ENCODE measurements at regions not wholly inside any gene's neighbourhood (a gene's known extent, or its start where the extent isn't known, plus 50 kb on each side); places are given as distances from the start of the nearest gene placed in this dataset.

GRCh38 chr1:30372792-30373433, 350.5 kb downstream of the MATN1 start:
- TF ChIP-seq, protein P1, sequence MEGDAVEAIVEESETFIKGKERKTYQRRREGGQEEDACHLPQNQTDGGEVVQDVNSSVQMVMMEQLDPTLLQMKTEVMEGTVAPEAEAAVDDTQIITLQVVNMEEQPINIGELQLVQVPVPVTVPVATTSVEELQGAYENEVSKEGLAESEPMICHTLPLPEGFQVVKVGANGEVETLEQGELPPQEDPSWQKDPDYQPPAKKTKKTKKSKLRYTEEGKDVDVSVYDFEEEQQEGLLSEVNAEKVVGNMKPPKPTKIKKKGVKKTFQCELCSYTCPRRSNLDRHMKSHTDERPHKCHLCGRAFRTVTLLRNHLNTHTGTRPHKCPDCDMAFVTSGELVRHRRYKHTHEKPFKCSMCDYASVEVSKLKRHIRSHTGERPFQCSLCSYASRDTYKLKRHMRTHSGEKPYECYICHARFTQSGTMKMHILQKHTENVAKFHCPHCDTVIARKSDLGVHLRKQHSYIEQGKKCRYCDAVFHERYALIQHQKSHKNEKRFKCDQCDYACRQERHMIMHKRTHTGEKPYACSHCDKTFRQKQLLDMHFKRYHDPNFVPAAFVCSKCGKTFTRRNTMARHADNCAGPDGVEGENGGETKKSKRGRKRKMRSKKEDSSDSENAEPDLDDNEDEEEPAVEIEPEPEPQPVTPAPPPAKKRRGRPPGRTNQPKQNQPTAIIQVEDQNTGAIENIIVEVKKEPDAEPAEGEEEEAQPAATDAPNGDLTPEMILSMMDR (IDR thresholded peaks at IDR 0.05; ENCODE audit: low read depth, low read length, missing input control), result no peak
- TF ChIP-seq RAD21 (IDR thresholded peaks at IDR 0.05) (no peak), EGR1 (IDR thresholded peaks at IDR 0.05; ENCODE audit: low read depth in 2 of 2) (no peak), YY1 (IDR thresholded peaks at IDR 0.05) (no peak), HNF4G (IDR thresholded peaks at IDR 0.05) (no peak), ZBTB33 (IDR thresholded peaks at IDR 0.05) (no peak), TAF1 (conservative IDR thresholded peaks at IDR 0.05) (no peak)
